ENCODE measurements at regions not wholly inside any gene's neighbourhood (a gene's known extent, or its start where the extent isn't known, plus 50 kb on each side); places are given as distances from the start of the nearest gene placed in this dataset.

DNA sequence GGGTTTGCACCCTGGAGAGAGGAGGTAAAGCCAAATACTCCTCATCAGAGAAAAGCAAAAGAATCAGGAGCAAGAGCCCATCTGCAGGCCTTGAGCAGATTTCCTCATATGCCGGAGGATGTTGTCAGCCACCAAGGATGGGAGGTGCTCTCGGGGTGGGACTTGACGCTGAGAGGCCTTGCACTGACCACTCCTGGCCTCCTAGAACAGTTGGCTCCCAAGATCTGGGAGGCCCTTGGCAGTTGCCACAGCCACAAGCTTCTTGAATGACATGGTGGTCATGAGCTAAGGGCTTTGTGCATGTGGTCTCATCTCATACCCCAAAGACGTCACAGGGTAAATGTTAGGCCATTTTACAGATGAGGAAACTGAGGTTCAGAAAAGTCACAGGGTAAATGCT, 75.2 kb upstream of the PMEPA1 start:
- Mint-ChIP-seq H3K27ac (no peak overlapping the region), H3K27me3 (ENCODE audit: low read depth) (peaks cover 2% of the 10 kb centered on the region), H3K36me3 (ENCODE audit: low read depth) (no peaks in the 10 kb centered on the region), H3K4me3 (no peak overlapping the region), H3K4me1 (ENCODE audit: low read depth) (no peaks in the 10 kb centered on the region), H3K9me3 (no peaks in the 10 kb centered on the region)
- DNase-seq = no peak
- CTCF ChIA-PET = no interaction called here
- intact Hi-C loops (cut with micrococcal nuclease) = no loop called here

DNA sequence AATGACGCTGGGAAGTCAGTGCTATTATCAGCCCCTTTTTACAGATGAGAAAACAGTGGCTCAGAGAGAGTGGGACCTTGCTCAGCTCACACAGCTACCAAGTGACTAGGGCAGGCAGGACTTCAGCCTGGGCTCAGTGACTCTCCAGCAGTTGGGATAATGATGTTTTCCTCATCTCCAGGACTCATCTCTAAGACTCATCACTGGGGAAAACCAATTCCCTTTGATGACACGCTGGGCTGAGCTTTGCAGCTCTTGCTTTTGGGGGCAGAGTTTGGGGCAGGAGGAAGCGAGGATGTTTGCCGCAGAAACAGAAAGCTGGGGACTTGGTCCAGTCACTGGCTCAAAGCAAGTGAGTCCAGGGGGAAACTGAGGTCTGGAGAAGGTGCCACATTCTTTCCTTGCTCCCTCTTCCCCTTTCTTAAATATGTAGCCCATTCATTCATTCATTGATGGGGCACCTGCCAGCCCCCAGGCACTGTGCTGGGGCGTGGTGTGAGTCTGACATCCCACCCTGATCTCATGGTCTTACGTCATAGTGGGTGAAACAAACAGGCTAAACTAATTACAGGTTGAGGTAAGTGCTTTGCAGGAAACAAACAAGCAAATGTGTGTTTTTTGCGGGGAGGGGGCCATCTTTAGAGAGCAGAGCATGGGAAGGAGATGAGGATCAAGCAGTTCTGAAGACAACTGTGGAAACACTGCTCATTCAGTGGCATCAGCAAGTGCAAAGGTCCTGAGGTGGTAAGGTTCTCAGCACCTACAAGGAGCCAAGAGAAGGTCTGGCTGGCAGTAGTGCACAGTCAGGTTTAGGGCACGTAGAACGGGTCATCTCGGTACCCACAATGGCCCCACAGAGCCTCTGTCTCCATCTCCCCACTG, 74.4 kb upstream of the PMEPA1 start:
- Mint-ChIP-seq H3K9me3 (no peaks in the 10 kb centered on the region), H3K4me1 (ENCODE audit: low read depth) (no peaks in the 10 kb centered on the region), H3K27me3 (ENCODE audit: low read depth) (peaks cover 2% of the 10 kb centered on the region), H3K4me3 (no peak overlapping the region), H3K27ac (no peak overlapping the region), H3K36me3 (ENCODE audit: low read depth) (no peaks in the 10 kb centered on the region)
- DNase-seq = no peak
- intact Hi-C loops (cut with micrococcal nuclease) = no loop called here
- CTCF ChIA-PET = no interaction called here

DNA sequence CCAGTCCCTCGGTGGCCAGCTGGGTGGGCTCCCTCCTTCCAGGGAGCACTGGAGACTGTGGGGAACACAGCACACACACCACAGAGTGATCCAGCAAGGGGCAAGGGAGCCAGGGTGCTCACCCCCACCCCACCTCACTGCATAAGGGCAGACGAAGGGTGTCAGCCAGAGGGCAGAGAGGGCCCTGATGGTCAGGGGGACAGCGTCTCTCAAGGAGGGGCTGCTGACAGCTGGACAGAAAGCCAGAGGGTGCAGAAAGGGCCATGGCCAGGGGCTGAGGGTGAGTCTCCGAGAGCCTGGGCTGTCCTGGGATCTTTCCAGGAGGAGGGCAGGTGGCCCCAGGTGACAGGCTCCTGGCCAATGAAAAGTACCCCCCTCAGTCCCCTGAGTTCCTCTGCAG, 73.4 kb upstream of the PMEPA1 start:
- no peaks in the 10 kb centered on the region for H3K9me3 Mint-ChIP-seq
- H3K4me3 Mint-ChIP-seq = no peak overlapping the region
- H3K27ac Mint-ChIP-seq = no peak overlapping the region
- CTCF ChIA-PET = no interaction called here
- no peaks in the 10 kb centered on the region for H3K4me1 Mint-ChIP-seq (ENCODE audit: low read depth)
- intact Hi-C loops (cut with micrococcal nuclease) = no loop called here
- no peaks in the 10 kb centered on the region for H3K36me3 Mint-ChIP-seq (ENCODE audit: low read depth)
- peaks cover 2% of the 10 kb centered on the region for H3K27me3 Mint-ChIP-seq (ENCODE audit: low read depth)
- no peak for DNase-seq

DNA sequence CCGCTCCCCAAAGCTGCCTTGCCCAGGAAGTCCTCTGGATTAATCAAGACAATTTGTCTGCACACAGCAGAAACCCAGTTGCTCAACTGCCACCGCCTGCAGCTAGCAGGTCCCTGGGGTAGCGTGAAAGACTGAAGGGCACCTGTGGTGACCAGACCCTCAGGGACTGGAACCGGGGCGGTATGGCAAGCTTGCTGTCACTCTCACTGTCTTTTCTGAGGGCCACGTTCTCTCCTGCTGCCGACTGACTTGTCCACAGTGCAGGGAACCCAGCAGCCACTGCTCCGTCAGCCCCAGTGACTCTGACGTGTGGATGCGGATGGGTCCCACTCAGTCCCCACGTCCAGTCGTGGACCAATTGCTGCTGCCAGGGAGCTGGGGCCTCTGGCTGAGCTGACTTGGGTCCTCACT, 72.8 kb upstream of the PMEPA1 start:
- intact Hi-C loops (cut with micrococcal nuclease) = no loop called here
- Mint-ChIP-seq H3K4me1 (ENCODE audit: low read depth) (no peaks in the 10 kb centered on the region), H3K4me3 (no peak overlapping the region), H3K27me3 (ENCODE audit: low read depth) (peaks cover 2% of the 10 kb centered on the region), H3K36me3 (ENCODE audit: low read depth) (no peaks in the 10 kb centered on the region), H3K9me3 (no peaks in the 10 kb centered on the region), H3K27ac (no peak overlapping the region)
- CTCF ChIA-PET = no interaction called here
- no peak for DNase-seq

- CTCF ChIA-PET = no interaction called here
- H3K9me3 Mint-ChIP-seq = no peaks in the 10 kb centered on the region
- H3K4me1 Mint-ChIP-seq (ENCODE audit: low read depth) = no peaks in the 10 kb centered on the region
- H3K27ac Mint-ChIP-seq = no peak overlapping the region
- intact Hi-C loops (cut with micrococcal nuclease) = no loop called here
- peaks cover 2% of the 10 kb centered on the region for H3K27me3 Mint-ChIP-seq (ENCODE audit: low read depth)
- DNase-seq = no peak
- no peaks in the 10 kb centered on the region for H3K36me3 Mint-ChIP-seq (ENCODE audit: low read depth)
- no peak overlapping the region for H3K4me3 Mint-ChIP-seq
Measured at GRCh38 chr20:57781901-57782300, 72.1 kb upstream of the PMEPA1 start.

GRCh38 chr20:57780906-57781305, 71.1 kb upstream of the PMEPA1 start:
- H3K9me3 Mint-ChIP-seq = no peaks in the 10 kb centered on the region
- no peak overlapping the region for H3K4me3 Mint-ChIP-seq
- H3K4me1 Mint-ChIP-seq (ENCODE audit: low read depth) = no peaks in the 10 kb centered on the region
- H3K27ac Mint-ChIP-seq = no peak overlapping the region
- no peaks in the 10 kb centered on the region for H3K36me3 Mint-ChIP-seq (ENCODE audit: low read depth)
- CTCF ChIA-PET = no interaction called here
- intact Hi-C loops (cut with micrococcal nuclease) = no loop called here
- no peaks in the 10 kb centered on the region for H3K27me3 Mint-ChIP-seq (ENCODE audit: low read depth)
- no peak for DNase-seq

GRCh38 chr20:57780398-57780797, 70.6 kb upstream of the PMEPA1 start:
- no peaks in the 10 kb centered on the region for H3K9me3 Mint-ChIP-seq
- intact Hi-C loops (cut with micrococcal nuclease) = no loop called here
- H3K4me3 Mint-ChIP-seq = no peak overlapping the region
- DNase-seq = no peak
- H3K4me1 Mint-ChIP-seq (ENCODE audit: low read depth) = no peaks in the 10 kb centered on the region
- CTCF ChIA-PET = no interaction called here
- no peak overlapping the region for H3K27ac Mint-ChIP-seq
- H3K27me3 Mint-ChIP-seq (ENCODE audit: low read depth) = no peaks in the 10 kb centered on the region
- H3K36me3 Mint-ChIP-seq (ENCODE audit: low read depth) = no peaks in the 10 kb centered on the region

- H3K27me3 Mint-ChIP-seq (ENCODE audit: low read depth) = no peaks in the 10 kb centered on the region
- intact Hi-C loops (cut with micrococcal nuclease) = no loop called here
- H3K4me1 Mint-ChIP-seq (ENCODE audit: low read depth) = no peaks in the 10 kb centered on the region
- no peak overlapping the region for H3K27ac Mint-ChIP-seq
- H3K9me3 Mint-ChIP-seq = no peaks in the 10 kb centered on the region
- no peak overlapping the region for H3K4me3 Mint-ChIP-seq
- CTCF ChIA-PET = interaction anchor here (0.6 kb wide), 1 partner anchor 700 kb away, joined by 5 read pairs; no protein-coding TSS in a partner anchor
- no peak for DNase-seq
- H3K36me3 Mint-ChIP-seq (ENCODE audit: low read depth) = no peaks in the 10 kb centered on the region
Measured at GRCh38 chr20:57779401-57780003, 69.7 kb upstream of the PMEPA1 start.

GRCh38 chr20:57777911-57778310, 68.1 kb upstream of the PMEPA1 start:
- intact Hi-C loops (cut with micrococcal nuclease) = no loop called here
- no peaks in the 10 kb centered on the region for H3K9me3 Mint-ChIP-seq
- no peak for DNase-seq
- H3K27ac Mint-ChIP-seq = no peak overlapping the region
- H3K27me3 Mint-ChIP-seq (ENCODE audit: low read depth) = no peaks in the 10 kb centered on the region
- CTCF ChIA-PET = no interaction called here
- no peaks in the 10 kb centered on the region for H3K4me1 Mint-ChIP-seq (ENCODE audit: low read depth)
- no peaks in the 10 kb centered on the region for H3K36me3 Mint-ChIP-seq (ENCODE audit: low read depth)
- H3K4me3 Mint-ChIP-seq = no peak overlapping the region

DNA sequence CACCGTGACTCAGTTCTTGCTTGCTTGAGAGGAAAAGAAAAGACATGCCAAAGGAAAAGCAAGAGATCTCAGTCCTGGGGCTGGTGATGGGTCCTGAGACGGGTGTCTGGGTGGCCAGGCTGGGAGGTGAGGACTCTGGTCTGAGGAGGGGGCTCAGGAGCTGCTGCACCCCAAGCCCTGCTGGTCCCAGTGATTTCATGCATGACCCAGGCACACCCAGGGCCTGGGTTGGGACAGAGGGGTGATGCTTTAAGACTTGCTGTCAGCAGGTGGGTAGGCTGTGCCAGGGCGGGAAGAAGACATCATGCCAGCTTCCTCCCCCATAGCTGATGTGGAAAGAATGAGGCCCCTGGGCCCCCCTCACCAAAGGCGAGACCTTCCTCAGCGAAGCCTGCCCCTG, 65.1 kb upstream of the PMEPA1 start:
- H3K4me3 Mint-ChIP-seq = no peak overlapping the region
- no peaks in the 10 kb centered on the region for H3K36me3 Mint-ChIP-seq (ENCODE audit: low read depth)
- intact Hi-C loops (cut with micrococcal nuclease) = no loop called here
- H3K27ac Mint-ChIP-seq = no peak overlapping the region
- DNase-seq = no peak
- no peaks in the 10 kb centered on the region for H3K27me3 Mint-ChIP-seq (ENCODE audit: low read depth)
- no peaks in the 10 kb centered on the region for H3K9me3 Mint-ChIP-seq
- CTCF ChIA-PET = no interaction called here
- H3K4me1 Mint-ChIP-seq (ENCODE audit: low read depth) = peaks cover 3% of the 10 kb centered on the region

DNA sequence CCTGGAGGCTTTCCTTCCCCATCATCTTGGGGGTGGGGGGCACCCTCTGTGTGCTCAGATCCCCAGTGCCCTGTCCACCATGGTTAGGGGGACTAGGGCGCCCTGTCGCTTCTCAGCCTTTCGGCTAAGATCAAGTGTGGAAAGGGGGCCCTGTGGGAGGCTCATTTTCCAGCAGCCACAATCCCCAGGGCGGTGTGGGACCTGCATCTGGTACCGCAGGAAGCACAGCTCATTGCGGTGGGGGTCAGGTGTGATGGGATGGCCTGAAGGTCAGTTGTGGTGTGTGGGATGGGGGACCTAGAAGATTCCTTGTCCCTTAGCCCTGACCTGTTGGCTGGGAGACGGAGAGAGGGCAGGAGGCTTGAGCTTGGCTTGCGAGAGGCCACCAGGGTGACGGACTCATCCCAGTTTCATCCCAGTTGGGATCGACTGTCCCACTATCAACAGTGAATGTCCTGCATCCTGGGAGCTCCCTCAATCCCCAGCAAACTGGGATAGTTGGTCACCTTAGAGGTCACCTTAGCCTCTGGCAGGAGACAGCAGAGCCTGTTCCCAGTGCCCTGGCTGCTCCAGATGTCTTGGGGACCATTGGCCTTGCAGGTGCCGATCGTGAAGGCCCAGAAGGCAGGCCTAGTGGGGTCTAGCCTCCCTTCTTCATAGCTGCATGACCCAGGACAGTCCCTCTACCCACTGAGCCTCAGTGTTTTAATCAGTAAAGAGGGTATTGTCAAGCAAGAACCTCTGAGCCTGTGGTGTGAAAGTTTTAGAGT, 64.5 kb upstream of the PMEPA1 start:
- DNase-seq = no peak
- H3K4me1 Mint-ChIP-seq (ENCODE audit: low read depth) = peaks cover 7% of the 10 kb centered on the region
- no peaks in the 10 kb centered on the region for H3K36me3 Mint-ChIP-seq (ENCODE audit: low read depth)
- no peaks in the 10 kb centered on the region for H3K9me3 Mint-ChIP-seq
- no peaks in the 10 kb centered on the region for H3K27me3 Mint-ChIP-seq (ENCODE audit: low read depth)
- CTCF ChIA-PET = no interaction called here
- no peak overlapping the region for H3K4me3 Mint-ChIP-seq
- H3K27ac Mint-ChIP-seq = no peak overlapping the region
- intact Hi-C loops (cut with micrococcal nuclease) = no loop called here

DNA sequence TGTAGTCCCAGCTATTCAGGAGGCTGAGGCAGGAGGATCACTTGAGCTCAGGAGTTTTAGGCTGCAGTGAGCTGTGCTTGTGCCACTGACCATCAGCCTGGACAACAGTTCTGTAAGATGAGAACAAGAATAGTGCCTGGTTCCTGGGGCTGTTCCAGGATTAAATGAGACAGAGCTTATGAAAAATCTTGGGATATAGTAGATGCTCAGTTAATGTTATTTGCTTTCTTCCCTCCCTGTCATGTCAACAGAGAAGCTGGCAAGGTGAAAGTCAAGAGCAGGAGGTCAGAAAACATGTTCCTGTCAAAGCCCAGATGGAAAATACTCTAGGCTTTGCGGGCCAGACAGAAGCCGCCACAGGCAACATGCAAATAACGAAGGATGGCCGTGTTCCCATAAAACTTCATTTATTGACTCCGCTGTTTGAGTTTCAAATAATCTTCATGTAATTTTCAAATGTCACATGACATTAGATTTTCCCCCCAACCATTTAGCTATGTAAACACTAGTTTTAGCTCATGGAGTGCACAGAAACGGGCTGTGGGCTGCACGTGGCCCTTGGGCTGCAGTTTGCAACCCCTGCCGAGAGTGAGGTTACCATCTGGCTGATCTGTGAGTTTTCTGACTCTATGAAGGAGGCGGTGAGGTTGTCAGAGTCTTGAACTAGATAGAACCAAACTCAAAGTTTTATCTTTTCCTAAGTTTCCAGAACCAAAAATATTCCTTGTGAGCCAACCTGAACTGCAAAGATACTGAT, 63.4 kb upstream of the PMEPA1 start:
- intact Hi-C loops (cut with micrococcal nuclease) = no loop called here
- no peak overlapping the region for H3K27ac Mint-ChIP-seq
- no peaks in the 10 kb centered on the region for H3K9me3 Mint-ChIP-seq
- no peak overlapping the region for H3K4me3 Mint-ChIP-seq
- H3K4me1 Mint-ChIP-seq (ENCODE audit: low read depth) = peaks cover 7% of the 10 kb centered on the region
- no peaks in the 10 kb centered on the region for H3K36me3 Mint-ChIP-seq (ENCODE audit: low read depth)
- CTCF ChIA-PET = no interaction called here
- no peak for DNase-seq
- H3K27me3 Mint-ChIP-seq (ENCODE audit: low read depth) = no peaks in the 10 kb centered on the region
